Myocyte (in vitro differentiated cells): ENCODE measurements at regions not wholly inside any gene's neighbourhood (a gene's known extent, or its start where the extent isn't known, plus 50 kb on each side); places are given as distances from the start of the nearest gene placed in this dataset.

Source experiments
- DNase-seq: peaks from one replicate; pipeline ENCODE4 v3.0.0-alpha.2; 2012; ENCODE audit warnings: low read depth

GRCh38 chr3:103052236-103052830 lies 617.5 kb downstream of the ZPLD1 start:
- no peak for DNase-seq

- no peak for DNase-seq
Measured at GRCh38 chr3:103055021-103055520, 620.3 kb downstream of the ZPLD1 start.

- DNase-seq = no peak
Measured at GRCh38 chr3:103056542-103056941, 621.7 kb downstream of the ZPLD1 start.

GRCh38 chr3:103057003-103057402 lies 622.2 kb downstream of the ZPLD1 start:
- DNase-seq = no peak

- DNase-seq = no peak
Measured at GRCh38 chr3:103057487-103057886, 622.7 kb downstream of the ZPLD1 start.

GRCh38 chr3:103059432-103059831 lies 624.6 kb downstream of the ZPLD1 start:
- no peak for DNase-seq

- DNase-seq = no peak
Measured at GRCh38 chr3:103060242-103060641, 625.4 kb downstream of the ZPLD1 start.

- DNase-seq = no peak
Measured at GRCh38 chr3:103067963-103068362, 633.1 kb downstream of the ZPLD1 start.

GRCh38 chr3:103075282-103075681 lies 640.5 kb downstream of the ZPLD1 start:
- DNase-seq = no peak

GRCh38 chr3:103077910-103078309 lies 643.1 kb downstream of the ZPLD1 start:
- no peak for DNase-seq

GRCh38 chr3:103082501-103082900 lies 647.7 kb downstream of the ZPLD1 start:
- DNase-seq = no peak

- DNase-seq = no peak
Measured at GRCh38 chr3:103083848-103084631, 649.2 kb downstream of the ZPLD1 start.

GRCh38 chr3:103085465-103085864 lies 650.6 kb downstream of the ZPLD1 start:
- no peak for DNase-seq

GRCh38 chr3:103089758-103090157 lies 654.9 kb downstream of the ZPLD1 start:
- no peak for DNase-seq

- DNase-seq = no peak
Measured at GRCh38 chr3:103105206-103105605, 670.4 kb downstream of the ZPLD1 start.

GRCh38 chr3:103112273-103112672 lies 677.5 kb downstream of the ZPLD1 start:
- DNase-seq = no peak

- DNase-seq = no peak
Measured at GRCh38 chr3:103126115-103126514, 691.3 kb downstream of the ZPLD1 start.

GRCh38 chr3:103127098-103127630 lies 692.3 kb downstream of the ZPLD1 start:
- DNase-seq = no peak

- no peak for DNase-seq
Measured at GRCh38 chr3:103127737-103128136, 692.9 kb downstream of the ZPLD1 start.

GRCh38 chr3:103134023-103134724 lies 699.4 kb downstream of the ZPLD1 start:
- DNase-seq = no peak

GRCh38 chr3:103136621-103137020 lies 701.8 kb downstream of the ZPLD1 start:
- no peak for DNase-seq

- no peak for DNase-seq
Measured at GRCh38 chr3:103137830-103138229, 703.0 kb downstream of the ZPLD1 start.
